Activated CD4-positive, CD25-positive, alpha-beta regulatory T cell (primary cell): ENCODE measurements at regions not wholly inside any gene's neighbourhood (a gene's known extent, or its start where the extent isn't known, plus 50 kb on each side); places are given as distances from the start of the nearest gene placed in this dataset.
A peak's percentile ranks its signal among the peaks of the same experiment; 100 is the strongest.

Source experiments
- DNase-seq, 4 experiments: peaks; one replicate each; lab custom pipeline; 2025; lab: John Stamatoyannopoulos, UW

DNA sequence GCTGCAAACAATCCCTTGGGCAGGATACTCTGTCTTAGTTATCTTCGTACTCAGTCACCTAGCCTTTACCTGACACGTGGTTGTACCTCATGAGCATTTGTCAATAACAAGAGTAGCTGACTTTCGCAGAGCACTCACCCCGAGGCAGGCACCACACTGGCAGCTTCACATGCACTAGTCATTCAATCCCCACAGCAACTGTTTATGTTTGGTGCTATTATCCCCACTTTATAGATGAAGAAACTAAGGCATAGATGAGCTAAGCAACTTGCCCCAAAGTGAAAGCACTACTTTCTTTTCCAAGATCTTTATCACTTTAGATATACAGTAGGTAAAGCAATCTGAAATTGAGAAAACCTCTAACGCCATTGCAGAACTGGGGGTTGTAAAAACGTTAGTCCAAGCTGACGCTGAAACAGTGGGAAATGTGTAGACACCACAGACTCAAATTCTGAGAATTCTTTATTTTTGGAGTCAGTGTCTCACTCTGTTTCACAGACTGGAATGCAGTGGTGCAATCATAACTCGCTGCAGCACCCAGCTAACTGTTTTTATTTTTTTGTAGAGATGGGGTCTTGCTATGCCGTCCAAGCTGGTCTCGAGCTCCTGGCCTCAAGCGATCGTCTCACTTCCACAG, 446.0 kb downstream of the FOXO1 start:
- no peak for DNase-seq

DNA sequence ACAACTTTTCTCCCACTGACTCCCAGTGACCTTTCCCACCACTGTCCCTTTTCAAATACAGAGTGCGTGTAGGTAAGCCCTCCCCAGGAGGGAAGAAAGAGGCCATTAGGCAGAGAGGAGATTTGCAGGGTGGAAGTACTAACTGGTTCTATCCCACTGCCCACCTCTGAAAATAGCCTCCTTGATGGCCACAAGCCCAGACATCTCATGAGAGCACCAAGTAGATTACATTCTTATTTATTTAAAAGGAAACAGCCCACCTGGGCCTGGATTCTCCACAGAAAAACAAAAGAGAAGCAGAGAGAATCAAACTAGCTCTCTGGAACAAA, 445.3 kb downstream of the FOXO1 start:
- no peak for DNase-seq

DNA sequence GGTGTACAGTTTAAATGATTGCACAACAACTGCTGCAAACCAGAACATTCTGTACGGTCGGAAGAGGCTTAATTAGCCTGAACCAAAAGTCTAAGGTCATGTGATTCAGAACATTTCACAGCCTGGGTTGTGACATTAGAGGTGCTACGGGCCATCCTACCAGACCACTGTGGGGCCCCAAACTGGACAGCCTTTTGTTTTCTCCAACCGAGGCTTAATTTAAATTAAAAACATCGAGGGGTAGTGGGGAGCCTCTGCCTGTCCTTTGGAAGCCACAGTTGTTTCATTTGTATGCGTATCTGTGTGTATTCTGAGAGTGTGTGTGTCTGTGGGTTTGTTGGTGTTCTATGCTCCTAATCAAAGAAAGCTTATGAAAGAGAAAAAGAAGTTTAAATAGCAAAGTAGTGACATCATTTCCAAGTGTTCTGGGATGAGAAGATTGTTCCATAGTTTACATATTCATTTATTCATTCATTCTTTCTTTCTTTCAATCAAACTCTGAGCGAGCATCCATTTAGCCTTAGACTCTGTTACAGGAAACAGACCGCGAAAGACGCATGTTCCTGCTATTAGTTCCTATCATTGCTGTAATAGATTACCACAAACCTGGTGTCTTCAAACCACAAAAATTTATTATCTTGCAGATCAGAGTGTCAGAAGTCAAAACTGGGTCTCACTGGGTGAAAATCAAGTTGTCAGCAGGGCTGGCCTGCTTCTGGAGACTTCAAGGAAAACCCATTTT, 444.8 kb downstream of the FOXO1 start:
- peak in 1 of 4 experiments; percentile 1 for DNase-seq

DNA sequence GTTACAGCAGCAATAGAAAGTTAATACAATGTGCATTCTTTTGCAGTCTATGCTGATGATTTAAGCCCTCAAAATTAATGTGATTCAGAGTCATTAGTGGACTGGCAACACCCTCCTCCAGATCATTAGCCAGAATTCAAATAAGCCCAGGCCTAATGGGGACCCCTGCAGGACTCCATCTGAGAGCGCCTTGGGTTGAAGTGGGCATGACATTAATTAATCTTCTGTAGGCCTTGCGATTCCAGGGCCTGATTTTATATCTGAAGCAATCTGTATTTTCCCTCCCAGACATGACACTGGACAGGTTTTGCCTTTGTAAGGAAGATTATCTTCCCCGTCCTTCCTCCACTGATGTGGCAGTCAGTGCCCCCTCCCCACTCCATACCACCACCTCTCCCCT, 442.9 kb downstream of the FOXO1 start:
- no peak for DNase-seq

DNA sequence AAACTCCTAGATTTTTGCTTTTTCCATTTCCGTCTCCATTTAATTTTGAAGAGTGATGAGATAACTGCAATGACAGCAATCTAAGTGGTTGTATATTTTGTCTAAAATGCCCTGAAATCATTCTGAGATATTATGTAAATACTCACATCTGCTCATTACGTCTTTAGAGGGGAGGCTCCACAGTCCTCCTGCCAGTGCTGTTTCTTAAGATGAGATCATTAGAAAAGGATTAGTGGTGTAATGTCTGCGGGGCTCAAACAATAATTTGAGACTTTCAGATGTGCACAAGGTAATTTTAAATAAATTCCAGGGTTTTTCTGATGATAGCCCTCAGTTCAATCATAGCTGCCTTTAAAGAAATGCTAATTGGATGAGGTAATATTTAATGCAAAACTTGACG, 437.9 kb downstream of the FOXO1 start:
- no peak for DNase-seq

DNA sequence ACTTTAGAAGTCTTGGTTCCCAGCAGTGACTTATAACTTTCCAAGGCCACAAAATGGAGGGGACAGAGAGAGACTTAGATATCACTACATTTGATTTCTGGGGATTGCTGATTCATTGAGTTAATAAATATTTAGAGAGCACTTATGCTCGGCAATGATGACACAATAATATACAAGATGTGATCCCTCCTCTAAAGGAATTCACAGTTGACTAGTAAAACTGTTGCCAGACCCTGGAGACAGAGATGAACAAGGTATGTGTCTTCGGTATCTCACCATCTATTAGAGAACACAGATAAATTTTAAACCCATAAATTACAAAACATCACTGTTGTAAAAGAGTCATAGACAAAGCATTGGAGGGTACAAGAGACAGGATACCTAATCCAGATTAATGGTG, 437.5 kb downstream of the FOXO1 start:
- DNase-seq, result no peak

DNA sequence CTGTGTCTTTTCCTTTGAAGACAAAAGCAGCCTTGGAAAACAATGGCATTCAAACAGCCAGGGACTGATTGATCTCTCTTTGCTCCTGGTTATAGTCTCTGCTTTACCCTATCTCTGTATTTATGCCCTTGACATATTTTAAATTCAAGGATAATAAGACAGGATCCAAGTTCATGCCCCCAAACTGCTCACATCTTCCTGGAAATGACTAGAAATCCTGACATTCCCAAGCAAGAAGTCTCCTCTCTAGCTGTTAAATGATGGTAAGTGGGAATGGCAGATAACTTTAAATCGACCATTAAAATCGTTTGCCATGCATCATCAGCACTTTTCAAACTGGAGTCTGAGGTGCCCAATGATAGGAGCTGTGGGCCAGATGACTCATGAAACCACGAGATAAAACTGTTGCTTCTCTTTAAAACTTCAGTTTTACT, 435.6 kb downstream of the FOXO1 start:
- no peak for DNase-seq

DNA sequence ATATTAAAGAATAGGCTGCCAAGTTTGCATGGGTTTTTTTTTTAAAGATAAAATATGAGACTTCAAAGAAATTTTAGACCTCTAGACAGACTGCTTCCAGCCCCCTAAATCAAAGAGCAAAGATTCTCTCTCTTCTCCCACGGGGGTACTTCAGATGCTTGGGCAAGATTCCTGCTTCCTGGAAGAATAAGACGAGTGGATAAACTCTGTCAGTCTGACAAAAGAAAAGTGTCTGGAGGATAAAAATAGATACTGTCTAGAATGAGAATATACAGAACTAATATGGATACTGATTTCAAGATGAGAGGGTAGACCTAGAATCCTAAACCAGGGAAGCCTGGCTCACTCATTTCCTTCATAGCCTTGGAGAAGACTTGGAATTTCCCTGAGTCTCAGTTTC, 435.1 kb downstream of the FOXO1 start:
- DNase-seq, result no peak

DNA sequence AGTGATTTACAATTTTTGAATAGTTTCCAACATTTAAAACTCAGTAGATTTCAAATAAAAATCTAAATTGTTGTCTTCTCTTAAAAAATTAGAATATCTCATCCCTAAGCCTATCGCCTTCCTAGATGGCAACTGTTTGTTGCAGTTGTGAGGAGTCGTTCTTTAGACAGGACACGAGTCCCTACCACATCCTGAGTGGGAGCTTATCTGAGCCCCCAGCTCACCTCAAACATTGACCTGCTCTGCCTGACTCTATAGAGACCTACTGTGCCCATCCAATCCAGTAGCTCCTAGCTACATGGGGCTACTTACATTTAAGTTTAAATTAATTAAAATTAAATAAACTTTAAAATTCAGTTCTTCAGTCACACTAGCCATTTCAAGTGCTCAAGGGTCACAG, 434.7 kb downstream of the FOXO1 start:
- DNase-seq, result no peak

DNA sequence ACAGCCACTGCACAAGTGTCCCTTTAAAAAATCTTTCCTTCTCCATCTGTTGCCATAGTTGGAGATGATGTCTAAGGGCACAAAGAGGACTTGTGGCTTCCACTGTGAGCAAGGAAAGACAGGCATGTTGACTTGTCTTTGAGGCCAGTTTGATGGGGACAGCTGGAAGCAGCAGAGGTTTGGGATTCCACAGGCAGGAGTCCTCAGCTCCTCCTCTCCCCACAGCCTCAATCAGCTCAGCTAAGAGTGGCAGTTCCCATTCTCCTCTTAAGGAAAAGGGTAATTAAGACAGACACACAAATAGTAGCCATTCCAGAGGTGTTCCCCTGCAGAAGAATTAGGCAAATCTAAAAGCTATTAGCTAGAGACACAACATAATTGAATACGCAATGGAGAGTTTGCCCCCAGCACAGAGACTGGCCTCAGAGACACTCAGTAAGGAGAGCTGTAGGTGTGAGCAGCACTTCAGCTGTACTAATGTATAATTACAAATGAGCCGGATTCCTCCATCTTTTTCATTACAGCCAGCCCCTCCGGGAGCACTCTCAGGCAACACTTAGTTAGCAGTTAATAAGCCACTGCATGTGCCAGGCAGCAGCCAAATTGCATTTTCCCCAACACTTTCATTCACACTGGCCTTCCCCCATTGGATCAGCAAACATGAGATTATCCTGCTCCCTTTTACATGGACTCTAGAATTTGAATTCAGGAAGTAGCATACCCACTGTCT, 434.0 kb downstream of the FOXO1 start:
- DNase-seq, result no peak

DNA sequence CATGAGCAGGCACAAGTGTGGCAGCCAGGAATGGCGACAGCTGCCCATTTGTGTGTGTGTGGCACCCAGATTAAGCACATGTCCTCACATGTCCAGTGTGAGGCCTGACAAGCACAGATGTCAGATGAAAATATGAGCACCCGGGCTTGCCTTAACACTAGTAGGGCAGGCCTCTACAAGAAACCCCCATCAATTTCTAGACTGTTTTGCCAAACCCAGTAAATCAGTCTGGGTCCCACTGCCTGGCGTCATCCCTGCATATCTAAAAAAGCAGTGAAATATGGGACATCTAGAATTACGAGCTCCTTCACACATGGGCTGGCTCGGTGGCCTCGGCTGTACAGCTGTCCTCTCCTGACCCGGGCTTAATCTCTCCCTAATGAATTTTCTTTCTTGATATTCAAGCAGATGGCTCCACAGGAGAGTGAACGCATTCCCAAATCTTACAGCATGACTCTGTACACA, 432.7 kb downstream of the FOXO1 start:
- no peak for DNase-seq

DNA sequence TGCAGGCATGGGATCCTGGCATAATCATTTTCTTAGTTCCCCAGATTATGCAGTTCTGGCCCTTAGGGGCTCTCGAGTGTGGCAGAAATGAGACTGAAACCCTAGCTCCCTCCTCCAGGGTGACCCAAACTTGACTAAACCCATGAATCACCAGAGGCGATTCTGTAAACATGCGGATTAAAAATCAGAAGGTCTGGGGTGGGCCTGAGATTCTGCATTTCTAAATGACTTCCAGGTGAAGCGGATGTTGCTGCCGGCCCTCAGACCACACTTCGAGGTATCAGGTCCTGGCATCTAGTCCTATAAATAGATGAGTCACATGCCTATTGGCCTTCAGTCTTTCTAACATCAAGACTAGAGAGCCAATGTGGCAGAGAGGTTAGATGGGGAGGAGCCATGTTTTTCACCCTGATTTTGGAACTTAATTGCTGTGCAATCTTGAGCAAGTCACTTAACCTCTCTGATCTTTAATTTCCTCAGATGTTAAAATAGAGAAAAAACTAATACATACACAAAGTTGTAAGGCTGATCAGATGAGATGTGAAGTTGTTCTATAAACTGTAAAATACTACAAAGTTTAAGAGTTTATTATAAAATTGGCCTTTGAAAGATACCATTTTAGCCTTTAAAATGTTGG, 431.2 kb downstream of the FOXO1 start:
- no peak for DNase-seq

DNA sequence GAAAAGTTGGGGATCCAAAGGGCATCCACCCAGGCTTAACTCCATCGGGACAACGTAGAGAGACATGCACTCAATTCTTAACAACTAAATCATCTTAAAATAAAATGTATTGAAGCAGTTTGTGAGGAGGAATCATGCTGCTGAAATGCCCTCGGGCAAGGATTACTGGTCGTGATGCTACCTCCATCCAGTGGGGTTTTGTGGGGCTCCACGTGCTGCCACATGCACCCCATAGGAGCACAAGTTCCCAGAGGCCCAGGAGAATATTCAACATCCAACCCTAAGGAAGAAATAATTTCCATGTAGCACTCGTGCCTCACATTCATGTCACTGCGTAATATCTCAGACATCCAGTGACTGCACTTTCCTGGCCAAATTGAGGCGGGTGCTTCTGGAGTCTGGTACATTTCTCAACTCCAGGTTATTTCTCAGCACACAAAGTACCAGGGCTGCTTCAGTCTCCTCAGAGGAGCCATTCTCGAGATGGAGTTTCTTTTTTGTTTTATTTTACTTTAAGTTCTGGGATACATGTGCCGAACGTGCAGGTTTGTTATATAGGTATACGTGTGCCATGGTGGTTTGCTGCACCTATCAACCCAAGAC, 429.8 kb downstream of the FOXO1 start:
- no peak for DNase-seq

DNA sequence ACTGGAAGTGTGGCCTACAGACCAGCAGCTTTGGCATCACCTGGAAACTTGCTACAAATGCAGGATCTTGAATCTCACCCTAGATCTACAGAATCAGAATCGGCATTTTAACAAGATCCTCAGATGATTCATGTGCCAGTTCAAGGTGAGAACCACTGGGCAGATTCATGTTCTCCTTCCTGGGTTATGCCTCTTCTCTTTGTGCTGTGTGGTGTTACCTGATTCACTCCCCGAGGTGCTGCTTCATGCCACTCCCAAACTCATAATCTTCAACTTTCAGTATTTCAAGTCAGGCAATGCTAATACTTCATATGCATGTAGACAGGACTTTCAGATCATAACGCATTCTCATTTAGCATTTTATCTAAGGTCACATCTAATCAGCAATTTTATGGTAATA, 427.7 kb downstream of the FOXO1 start:
- no peak for DNase-seq

DNA sequence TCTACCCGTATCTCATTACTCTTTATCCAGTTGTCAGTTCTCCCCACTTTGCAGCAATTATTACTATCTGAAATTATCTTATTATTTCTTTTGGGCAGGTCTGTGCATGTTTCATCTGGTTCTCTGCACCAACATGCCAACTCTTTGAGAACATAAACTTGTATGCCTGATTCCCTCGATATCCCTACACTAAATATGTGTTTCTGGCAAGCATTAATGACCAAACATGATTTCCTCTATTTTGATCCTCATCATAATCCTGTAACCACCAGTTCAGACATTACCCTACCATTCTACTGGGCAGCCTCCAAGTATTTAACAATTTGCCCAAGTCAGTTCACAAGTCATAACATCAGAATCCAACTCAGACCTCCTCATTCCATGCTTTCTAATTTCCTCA, 426.1 kb downstream of the FOXO1 start:
- DNase-seq, result no peak

DNA sequence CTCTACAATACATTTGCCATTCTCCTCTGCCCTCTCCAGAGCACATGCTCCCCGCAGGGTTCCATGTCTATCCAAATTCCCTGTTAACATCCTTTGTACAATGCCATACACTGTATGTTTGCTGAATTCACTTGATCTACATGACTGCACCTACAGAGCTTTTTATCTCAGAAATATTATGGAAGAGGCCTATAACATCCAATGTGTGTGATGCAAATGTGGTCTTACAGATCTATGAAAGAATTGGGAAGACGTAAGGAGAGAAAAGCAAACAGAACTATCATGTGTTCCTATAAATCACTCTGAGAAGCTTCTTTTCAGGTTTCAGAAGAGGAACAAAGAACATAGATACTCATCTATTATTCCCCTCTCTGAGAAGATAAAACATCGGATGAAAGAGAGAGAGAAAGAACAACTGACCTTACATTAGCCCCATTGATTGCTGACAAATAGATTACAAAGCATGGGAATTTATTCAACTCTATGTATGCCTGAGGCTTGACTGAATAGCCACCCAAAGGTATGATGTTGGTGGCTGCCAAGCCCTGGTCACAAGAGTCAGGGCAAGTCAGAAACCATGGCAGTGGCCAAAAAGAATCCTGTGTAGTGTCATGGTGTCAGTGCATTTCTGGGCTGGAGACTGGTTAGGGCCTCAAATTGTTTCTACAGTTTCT, 425.2 kb downstream of the FOXO1 start:
- no peak for DNase-seq

DNA sequence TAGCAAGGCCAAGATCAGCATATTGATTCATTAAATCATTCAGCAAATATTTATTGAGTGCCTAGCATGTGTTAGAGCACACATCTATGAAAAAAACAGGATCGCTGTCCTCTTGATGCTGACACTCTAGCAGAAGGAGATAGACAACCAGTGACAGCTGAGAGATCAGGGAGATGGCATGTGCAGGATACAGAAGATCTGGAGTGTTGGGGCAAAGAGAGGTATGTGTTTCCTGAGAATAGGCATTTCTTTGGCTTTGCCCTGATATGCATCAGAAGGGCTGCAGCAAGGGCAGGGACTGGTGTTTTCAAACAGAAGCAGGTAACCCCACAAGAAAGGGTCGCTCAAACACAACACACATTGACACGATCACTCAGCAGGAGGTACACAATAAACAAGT, 423.4 kb downstream of the FOXO1 start:
- no peak for DNase-seq

DNA sequence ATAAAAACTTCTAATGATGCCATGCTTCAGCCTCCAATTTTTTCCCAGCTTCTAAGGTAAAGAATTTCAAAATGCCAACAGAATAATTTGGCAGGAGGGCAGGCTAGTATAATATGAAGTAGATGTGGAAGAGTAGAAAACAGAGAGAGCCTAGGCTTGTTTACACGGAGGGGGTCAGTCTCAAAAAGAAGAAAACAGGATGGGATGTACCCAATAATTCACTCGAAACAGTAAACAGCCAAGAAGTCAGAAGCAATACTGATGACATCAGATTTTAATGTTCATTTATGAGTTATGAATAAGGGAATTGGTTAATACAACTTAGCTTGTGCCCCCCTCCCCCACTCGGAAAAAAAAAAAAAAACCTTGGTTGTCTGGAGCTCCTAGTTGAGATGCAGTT, 422.5 kb downstream of the FOXO1 start:
- no peak for DNase-seq

DNA sequence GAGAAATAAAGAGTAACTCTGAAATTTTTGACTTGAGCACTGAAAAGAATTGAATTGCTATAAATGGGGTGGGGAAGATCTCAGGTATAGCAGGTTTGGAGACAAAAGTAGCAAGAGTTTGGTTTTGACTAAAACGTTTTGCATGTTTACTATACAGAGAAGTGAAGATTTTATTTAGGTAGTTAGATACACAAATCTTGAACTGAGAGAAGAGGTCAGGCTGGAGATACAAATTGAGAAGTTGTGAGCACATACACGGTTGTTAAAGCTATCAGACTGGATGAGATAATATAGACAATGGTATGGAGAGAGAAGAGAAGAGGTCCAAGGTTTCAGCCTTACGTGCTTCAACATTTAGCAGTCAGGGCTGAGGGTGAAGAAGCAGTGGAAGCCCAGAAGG, 420.9 kb downstream of the FOXO1 start:
- no peak for DNase-seq

DNA sequence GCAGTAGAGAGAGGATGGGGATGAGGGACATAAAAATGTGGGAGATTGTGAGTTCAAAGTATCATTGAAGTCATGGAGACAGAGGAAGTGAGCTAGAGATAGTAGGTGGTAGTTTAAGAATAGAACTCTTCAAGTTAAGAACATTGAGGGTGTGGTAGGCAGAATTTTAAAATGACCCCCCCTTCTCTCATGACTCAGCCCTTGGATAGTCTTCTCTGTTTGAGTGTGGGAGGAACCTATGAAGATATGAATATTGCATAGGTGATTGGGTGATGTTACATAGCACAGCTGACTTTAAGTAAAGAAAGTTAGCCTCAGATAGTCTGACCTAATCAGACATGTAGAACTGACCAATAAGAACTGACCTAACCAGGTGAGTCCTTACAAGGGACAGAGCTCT, 418.6 kb downstream of the FOXO1 start:
- DNase-seq, result no peak

DNA sequence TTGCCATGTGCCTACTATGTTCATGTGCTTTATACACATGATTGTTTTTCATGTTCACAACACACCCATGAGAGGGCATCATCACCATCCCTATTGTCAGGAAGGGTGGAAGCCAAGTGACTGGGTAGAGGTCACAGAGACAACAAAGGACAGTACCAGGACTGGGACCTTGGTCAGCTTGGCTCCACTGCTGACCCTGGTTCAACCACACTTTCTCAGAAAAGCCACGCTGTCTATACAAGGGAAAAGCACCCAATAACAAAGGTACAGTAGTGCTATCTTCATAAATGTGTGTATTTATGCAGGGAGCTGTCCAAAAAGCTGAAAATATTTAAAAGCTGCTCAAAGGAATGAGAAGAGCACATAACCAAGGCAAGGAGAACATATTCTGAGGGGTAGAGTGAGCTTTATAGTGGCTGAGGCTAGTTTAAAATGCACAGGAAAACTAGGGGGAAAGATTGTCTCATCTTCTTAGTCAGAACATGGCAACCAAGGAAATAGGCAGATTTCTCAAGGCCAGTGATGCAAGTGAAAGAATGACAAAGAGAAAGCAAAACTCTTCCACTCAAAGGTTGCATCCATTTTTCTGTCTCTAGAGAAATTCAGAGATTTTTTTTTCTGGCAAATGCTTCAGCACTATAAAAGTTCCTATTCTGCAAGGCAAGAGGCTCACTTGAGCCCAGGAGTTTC, 415.0 kb downstream of the FOXO1 start:
- DNase-seq, result no peak
